ENCODE measurements at regions not wholly inside any gene's neighbourhood (a gene's known extent, or its start where the extent isn't known, plus 50 kb on each side); places are given as distances from the start of the nearest gene placed in this dataset.

DNA sequence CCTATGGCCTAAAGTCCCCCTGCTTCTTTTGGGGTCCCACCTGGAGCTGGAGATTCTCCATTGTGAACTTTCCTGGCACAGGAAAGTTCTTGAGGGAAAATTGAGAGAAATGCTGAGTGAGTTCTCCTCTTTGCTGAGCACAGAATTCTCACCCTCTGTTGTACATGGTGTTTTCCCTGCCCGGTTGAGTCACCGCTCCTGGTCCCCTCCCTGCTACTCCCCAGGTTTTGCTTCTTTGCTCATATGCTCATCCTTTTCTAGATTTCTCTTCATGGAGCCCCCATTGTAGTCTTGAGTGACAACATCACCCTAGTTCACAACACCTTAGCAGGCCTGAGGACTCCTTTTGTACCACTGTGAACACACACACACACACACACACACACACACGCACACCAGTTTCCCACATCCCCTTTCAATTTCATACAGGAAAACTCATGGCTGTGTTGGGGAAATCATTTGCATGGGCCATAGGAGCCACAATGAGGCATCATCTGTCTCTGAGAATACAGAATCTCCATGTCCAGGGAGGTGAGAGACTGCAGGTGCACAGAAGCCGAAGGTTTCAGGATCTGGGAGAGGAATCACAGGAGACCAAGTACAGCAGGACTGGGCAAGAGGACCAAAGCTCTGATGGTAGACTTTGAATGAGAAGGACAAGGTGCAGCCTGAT is 585.3 kb downstream of the GOLGA6L6 start:
- intact Hi-C loops (cut with micrococcal nuclease): no loop called here
- Histone ChIP-seq H3K27ac (ENCODE audit: low read length in 2 of 2) (no peak overlapping the region), H3K79me2 (ENCODE audit: control insufficient read depth, insufficient read depth, low read length) (no peaks in the 10 kb centered on the region), H3K4me2 (replicated peaks; ENCODE audit: low read depth, low read length, poor library complexity, severe bottlenecking) (no peak overlapping the region), H4K20me1 (ENCODE audit: control insufficient read depth, insufficient read depth, low read length, poor library complexity, severe bottlenecking) (no peaks in the 10 kb centered on the region), H3K4me1 (ENCODE audit: control insufficient read depth in 2 of 2, insufficient read depth in 2 of 2, low read length in 2 of 2) (no peaks in the 10 kb centered on the region), H3K36me3 (replicated peaks in 1 of 2; ENCODE audit: control extremely low read depth in 1 of 2, control insufficient read depth in 1 of 2, extremely low read depth in 1 of 2, insufficient read depth in 2 of 2, low read length in 1 of 2) (no peaks in the 10 kb centered on the region), H3K27me3 (replicated peaks in 1 of 4; ENCODE audit: control extremely low read depth in 1 of 4, control insufficient read depth in 3 of 4, insufficient read depth in 4 of 4, low read length in 3 of 4) (no peaks in the 10 kb centered on the region), H3K9me3 (ENCODE audit: control extremely low read depth in 1 of 3, control insufficient read depth in 2 of 3, insufficient read depth in 1 of 3, low read length in 2 of 3) (peaks cover 0 to 2% (median 2%) of the 10 kb centered on the region in 3 donors), H2AFZ (ENCODE audit: insufficient read depth, low read depth, low read length, poor library complexity, severe bottlenecking) (no peak overlapping the region), H3K4me3 (ENCODE audit: control extremely low read depth in 1 of 5, extremely low read depth in 1 of 5, insufficient read depth in 1 of 5, low read depth in 2 of 5, low read length in 4 of 5) (no peak overlapping the region), H3K9ac (ENCODE audit: low read length) (no peak overlapping the region)
- H3K27ac Mint-ChIP-seq: no peak overlapping the region
- ATAC-seq (ENCODE audit: low read depth) (no peak), DNase-seq (no peak)
- peaks cover 9% of the 10 kb centered on the region for H3K9me3 Mint-ChIP-seq (ENCODE audit: insufficient read depth)
- no peak for TF ChIP-seq EZH2 (IDR thresholded peaks at IDR 0.05; ENCODE audit: borderline replicate concordance, insufficient read depth, low read depth, low read length, poor library complexity, severe bottlenecking)
- TF ChIP-seq, protein P1, sequence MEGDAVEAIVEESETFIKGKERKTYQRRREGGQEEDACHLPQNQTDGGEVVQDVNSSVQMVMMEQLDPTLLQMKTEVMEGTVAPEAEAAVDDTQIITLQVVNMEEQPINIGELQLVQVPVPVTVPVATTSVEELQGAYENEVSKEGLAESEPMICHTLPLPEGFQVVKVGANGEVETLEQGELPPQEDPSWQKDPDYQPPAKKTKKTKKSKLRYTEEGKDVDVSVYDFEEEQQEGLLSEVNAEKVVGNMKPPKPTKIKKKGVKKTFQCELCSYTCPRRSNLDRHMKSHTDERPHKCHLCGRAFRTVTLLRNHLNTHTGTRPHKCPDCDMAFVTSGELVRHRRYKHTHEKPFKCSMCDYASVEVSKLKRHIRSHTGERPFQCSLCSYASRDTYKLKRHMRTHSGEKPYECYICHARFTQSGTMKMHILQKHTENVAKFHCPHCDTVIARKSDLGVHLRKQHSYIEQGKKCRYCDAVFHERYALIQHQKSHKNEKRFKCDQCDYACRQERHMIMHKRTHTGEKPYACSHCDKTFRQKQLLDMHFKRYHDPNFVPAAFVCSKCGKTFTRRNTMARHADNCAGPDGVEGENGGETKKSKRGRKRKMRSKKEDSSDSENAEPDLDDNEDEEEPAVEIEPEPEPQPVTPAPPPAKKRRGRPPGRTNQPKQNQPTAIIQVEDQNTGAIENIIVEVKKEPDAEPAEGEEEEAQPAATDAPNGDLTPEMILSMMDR (IDR thresholded peaks at IDR 0.05): no peak
- H3K27me3 Mint-ChIP-seq: no peaks in the 10 kb centered on the region
- ChIA-PET CTCF (no interaction called here), POLR2A (no interaction called here)
- H3K4me1 Mint-ChIP-seq: no peaks in the 10 kb centered on the region
- WGBS (ENCODE audit: insufficient coverage): 63% methylated on average over 2 of the region's 4 CpGs
- no peak overlapping the region for H3K4me3 Mint-ChIP-seq

DNA sequence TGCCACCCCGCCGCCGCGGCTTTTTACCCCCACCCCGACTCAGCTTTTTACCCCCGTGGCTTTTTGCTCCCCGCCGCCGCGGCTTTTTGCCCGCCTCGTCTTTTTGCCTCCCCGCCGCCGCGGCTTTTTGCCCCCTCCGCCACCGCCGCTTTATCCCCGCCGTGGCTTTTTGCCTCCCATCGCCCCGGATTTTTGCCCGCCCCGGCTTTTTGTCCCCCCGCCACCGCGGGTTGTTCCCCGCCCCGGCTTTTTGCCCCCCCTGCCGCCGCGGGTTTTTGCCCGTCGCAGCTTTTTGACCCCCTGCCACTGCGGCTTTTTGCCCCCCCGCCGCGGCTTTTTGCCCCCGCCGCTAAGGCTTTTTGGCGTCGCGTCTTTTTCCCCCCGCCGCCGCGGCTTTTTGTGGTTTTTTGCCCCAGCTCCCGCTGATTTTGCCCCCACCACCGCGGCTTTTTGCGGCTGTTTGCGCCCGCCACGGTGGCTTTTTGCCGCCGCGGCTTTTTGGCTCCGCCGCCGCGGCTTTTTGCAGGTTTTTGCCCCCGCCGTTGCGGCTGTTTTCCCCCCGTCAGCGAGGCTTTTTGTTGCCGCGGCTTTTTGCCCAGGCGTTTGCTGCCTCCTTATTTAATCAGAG is 597.2 kb downstream of the GOLGA6L6 start:
- no peaks in the 10 kb centered on the region for H3K79me2 ChIP-seq (ENCODE audit: control insufficient read depth, insufficient read depth, low read length)
- Mint-ChIP-seq H3K27ac (no peak overlapping the region), H3K4me1 (no peaks in the 10 kb centered on the region), H3K9me3 (ENCODE audit: insufficient read depth) (peaks cover 3% of the 10 kb centered on the region), H3K27me3 (no peaks in the 10 kb centered on the region), H3K4me3 (no peak overlapping the region)
- no peak overlapping the region for H3K4me3 ChIP-seq (ENCODE audit: control extremely low read depth in 1 of 5, extremely low read depth in 1 of 5, insufficient read depth in 1 of 5, low read depth in 2 of 5, low read length in 4 of 5)
- no peaks in the 10 kb centered on the region for H3K4me1 ChIP-seq (ENCODE audit: control insufficient read depth in 2 of 2, insufficient read depth in 2 of 2, low read length in 2 of 2)
- DNase-seq: no peak
- intact Hi-C loops (cut with micrococcal nuclease): no loop called here
- 39% methylated on average over 43 of the region's 70 CpGs for WGBS (ENCODE audit: insufficient coverage)
- POLR2A ChIA-PET: no interaction called here
- H3K27me3 ChIP-seq (replicated peaks in 1 of 4; ENCODE audit: control extremely low read depth in 1 of 4, control insufficient read depth in 3 of 4, insufficient read depth in 4 of 4, low read length in 3 of 4): peaks cover 0 to 10% (median 0%) of the 10 kb centered on the region in 4 experiments
- H3K9me3 ChIP-seq (ENCODE audit: control extremely low read depth in 1 of 3, control insufficient read depth in 2 of 3, insufficient read depth in 1 of 3, low read length in 2 of 3): peaks cover 0 to 10% (median 0%) of the 10 kb centered on the region in 3 donors
- no peaks in the 10 kb centered on the region for H4K20me1 ChIP-seq (ENCODE audit: control insufficient read depth, insufficient read depth, low read length, poor library complexity, severe bottlenecking)
- no peaks in the 10 kb centered on the region for H3K36me3 ChIP-seq (replicated peaks in 1 of 2; ENCODE audit: control extremely low read depth in 1 of 2, control insufficient read depth in 1 of 2, extremely low read depth in 1 of 2, insufficient read depth in 2 of 2, low read length in 1 of 2)
- CTCF ChIA-PET: no interaction called here
- no peak overlapping the region for H3K27ac ChIP-seq (ENCODE audit: low read length in 2 of 2)
- no peak for TF ChIP-seq EZH2 (IDR thresholded peaks at IDR 0.05; ENCODE audit: borderline replicate concordance, insufficient read depth, low read depth, low read length, poor library complexity, severe bottlenecking)
- ATAC-seq (ENCODE audit: low read depth): no peak
- no peak overlapping the region for H2AFZ ChIP-seq (ENCODE audit: insufficient read depth, low read depth, low read length, poor library complexity, severe bottlenecking)
- H3K9ac ChIP-seq (ENCODE audit: low read length): no peak overlapping the region
- no peak overlapping the region for H3K4me2 ChIP-seq (replicated peaks; ENCODE audit: low read depth, low read length, poor library complexity, severe bottlenecking)
